Fibroblast of villous mesenchyme (primary cell): ENCODE measurements at regions not wholly inside any gene's neighbourhood (a gene's known extent, or its start where the extent isn't known, plus 50 kb on each side); places are given as distances from the start of the nearest gene placed in this dataset.

Experiments
- DNase-seq: peaks from one replicate; pipeline ENCODE4 v3.0.0-alpha.2; 2010; ENCODE audit warnings: low read depth
- H3K4me3 ChIP-seq: 2 replicates; pipeline ENCODE4 v1.5.1; 2011; ENCODE audit warnings: low read depth, mild to moderate bottlenecking, low read length
- CTCF ChIP-seq: IDR thresholded peaks from 2 replicates; pipeline ENCODE4 v1.5.1; 2012; ENCODE audit warnings: low read depth, mild to moderate bottlenecking, low read length; ENCODE audit not compliant: insufficient read depth

GRCh38 chr6:90997076-90997475 is 410.2 kb upstream of the MAP3K7 start:
- no peak overlapping the region for H3K4me3 ChIP-seq
- no peak for DNase-seq
- TF ChIP-seq CTCF: no peak

- H3K4me3 ChIP-seq: no peak overlapping the region
- no peak for DNase-seq
- no peak for TF ChIP-seq CTCF
Measured at GRCh38 chr6:90993770-90994169, 406.9 kb upstream of the MAP3K7 start.

- no peak for TF ChIP-seq CTCF
- no peak for DNase-seq
- no peak overlapping the region for H3K4me3 ChIP-seq
Measured at GRCh38 chr6:90989763-90990162, 402.9 kb upstream of the MAP3K7 start.

GRCh38 chr6:90984066-90984465 is 397.2 kb upstream of the MAP3K7 start:
- no peak for DNase-seq
- H3K4me3 ChIP-seq: no peak overlapping the region
- TF ChIP-seq CTCF: no peak

- no peak for TF ChIP-seq CTCF
- DNase-seq: no peak
- H3K4me3 ChIP-seq: no peak overlapping the region
Measured at GRCh38 chr6:90983462-90983861, 396.6 kb upstream of the MAP3K7 start.

GRCh38 chr6:90982581-90982980 is 395.7 kb upstream of the MAP3K7 start:
- no peak overlapping the region for H3K4me3 ChIP-seq
- no peak for DNase-seq
- TF ChIP-seq CTCF: no peak

- DNase-seq: no peak
- H3K4me3 ChIP-seq: no peak overlapping the region
- no peak for TF ChIP-seq CTCF
Measured at GRCh38 chr6:90982051-90982450, 395.2 kb upstream of the MAP3K7 start.
